Panc1 (cell line): ENCODE measurements at regions not wholly inside any gene's neighbourhood (a gene's known extent, or its start where the extent isn't known, plus 50 kb on each side); places are given as distances from the start of the nearest gene placed in this dataset.

Experiments
- POLR2AphosphoS5 ChIP-seq: IDR thresholded peaks from 2 replicates; pipeline ENCODE4 v1.6.1; 2012; ENCODE audit warnings: mild to moderate bottlenecking, low read depth, low read length, moderate library complexity
- SIN3A ChIP-seq: IDR thresholded peaks from 2 replicates; pipeline ENCODE4 v1.6.1; 2012; ENCODE audit warnings: low read depth, mild to moderate bottlenecking, low read length, moderate library complexity, borderline replicate concordance; ENCODE audit not compliant: insufficient read depth
- TF ChIP-seq, protein P1 (sequence below): fragments of 450-650 bp; IDR thresholded peaks from 2 replicates; pipeline ENCODE4 v1.5.1; 2017; ENCODE audit warnings: mild to moderate bottlenecking
- TF ChIP-seq, protein P2 (sequence below), 2 experiments: IDR thresholded peaks; 2 replicates each; pipeline ENCODE4 v1.6.1; 2011 to 2012; ENCODE audit warnings: low read depth in 2 of 2, control low read depth in 1 of 2, low read length in 1 of 2, mild to moderate bottlenecking in 1 of 2, moderate library complexity in 1 of 2; ENCODE audit not compliant: insufficient read depth in 1 of 2

GRCh38 chr12:115227137-115227615, 543.2 kb upstream of the TBX3 start:
- TF ChIP-seq, protein P1, sequence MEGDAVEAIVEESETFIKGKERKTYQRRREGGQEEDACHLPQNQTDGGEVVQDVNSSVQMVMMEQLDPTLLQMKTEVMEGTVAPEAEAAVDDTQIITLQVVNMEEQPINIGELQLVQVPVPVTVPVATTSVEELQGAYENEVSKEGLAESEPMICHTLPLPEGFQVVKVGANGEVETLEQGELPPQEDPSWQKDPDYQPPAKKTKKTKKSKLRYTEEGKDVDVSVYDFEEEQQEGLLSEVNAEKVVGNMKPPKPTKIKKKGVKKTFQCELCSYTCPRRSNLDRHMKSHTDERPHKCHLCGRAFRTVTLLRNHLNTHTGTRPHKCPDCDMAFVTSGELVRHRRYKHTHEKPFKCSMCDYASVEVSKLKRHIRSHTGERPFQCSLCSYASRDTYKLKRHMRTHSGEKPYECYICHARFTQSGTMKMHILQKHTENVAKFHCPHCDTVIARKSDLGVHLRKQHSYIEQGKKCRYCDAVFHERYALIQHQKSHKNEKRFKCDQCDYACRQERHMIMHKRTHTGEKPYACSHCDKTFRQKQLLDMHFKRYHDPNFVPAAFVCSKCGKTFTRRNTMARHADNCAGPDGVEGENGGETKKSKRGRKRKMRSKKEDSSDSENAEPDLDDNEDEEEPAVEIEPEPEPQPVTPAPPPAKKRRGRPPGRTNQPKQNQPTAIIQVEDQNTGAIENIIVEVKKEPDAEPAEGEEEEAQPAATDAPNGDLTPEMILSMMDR: no peak
- TF ChIP-seq, protein P2, sequence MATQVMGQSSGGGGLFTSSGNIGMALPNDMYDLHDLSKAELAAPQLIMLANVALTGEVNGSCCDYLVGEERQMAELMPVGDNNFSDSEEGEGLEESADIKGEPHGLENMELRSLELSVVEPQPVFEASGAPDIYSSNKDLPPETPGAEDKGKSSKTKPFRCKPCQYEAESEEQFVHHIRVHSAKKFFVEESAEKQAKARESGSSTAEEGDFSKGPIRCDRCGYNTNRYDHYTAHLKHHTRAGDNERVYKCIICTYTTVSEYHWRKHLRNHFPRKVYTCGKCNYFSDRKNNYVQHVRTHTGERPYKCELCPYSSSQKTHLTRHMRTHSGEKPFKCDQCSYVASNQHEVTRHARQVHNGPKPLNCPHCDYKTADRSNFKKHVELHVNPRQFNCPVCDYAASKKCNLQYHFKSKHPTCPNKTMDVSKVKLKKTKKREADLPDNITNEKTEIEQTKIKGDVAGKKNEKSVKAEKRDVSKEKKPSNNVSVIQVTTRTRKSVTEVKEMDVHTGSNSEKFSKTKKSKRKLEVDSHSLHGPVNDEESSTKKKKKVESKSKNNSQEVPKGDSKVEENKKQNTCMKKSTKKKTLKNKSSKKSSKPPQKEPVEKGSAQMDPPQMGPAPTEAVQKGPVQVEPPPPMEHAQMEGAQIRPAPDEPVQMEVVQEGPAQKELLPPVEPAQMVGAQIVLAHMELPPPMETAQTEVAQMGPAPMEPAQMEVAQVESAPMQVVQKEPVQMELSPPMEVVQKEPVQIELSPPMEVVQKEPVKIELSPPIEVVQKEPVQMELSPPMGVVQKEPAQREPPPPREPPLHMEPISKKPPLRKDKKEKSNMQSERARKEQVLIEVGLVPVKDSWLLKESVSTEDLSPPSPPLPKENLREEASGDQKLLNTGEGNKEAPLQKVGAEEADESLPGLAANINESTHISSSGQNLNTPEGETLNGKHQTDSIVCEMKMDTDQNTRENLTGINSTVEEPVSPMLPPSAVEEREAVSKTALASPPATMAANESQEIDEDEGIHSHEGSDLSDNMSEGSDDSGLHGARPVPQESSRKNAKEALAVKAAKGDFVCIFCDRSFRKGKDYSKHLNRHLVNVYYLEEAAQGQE (IDR thresholded peaks at IDR 0.05; ENCODE audit: insufficient read depth in 1 of 2, low read depth in 2 of 2, low read length in 1 of 2): no peak
- no peak for TF ChIP-seq POLR2AphosphoS5
- no peak for TF ChIP-seq SIN3A
